GM20000 (cell line): ENCODE measurements at regions not wholly inside any gene's neighbourhood (a gene's known extent, or its start where the extent isn't known, plus 50 kb on each side); places are given as distances from the start of the nearest gene placed in this dataset.

ENCODE experiments used
- DNase-seq: peaks from one replicate; pipeline ENCODE4 v3.0.0; 2012; ENCODE audit warnings: low spot score
- TF ChIP-seq, protein P1 (sequence below): IDR thresholded peaks from 2 replicates; pipeline ENCODE4 v1.5.1; 2012; ENCODE audit warnings: mild to moderate bottlenecking, control low read depth; ENCODE audit errors: extremely low read depth, missing control alignments

DNA sequence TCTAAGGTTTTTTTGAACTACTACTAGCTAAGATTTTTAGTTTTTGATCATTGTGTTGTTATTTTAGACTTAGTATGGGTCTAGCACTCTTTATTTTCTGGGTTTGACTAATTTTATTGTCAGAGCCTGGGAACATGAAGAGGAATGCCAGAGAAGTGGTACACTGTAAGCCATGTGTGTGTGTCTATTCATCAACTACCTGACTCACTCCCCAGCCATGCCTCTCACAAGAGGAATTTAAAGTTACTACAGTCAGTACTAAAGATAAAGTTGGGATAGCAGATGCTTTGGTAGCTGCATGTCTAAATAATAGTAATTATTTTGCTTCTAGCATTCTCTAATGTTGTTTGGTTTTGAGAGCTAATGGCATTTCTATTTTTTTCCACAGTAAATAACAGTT lies 264.8 kb downstream of the CSNK1G3 start:
- no peak for DNase-seq

DNA sequence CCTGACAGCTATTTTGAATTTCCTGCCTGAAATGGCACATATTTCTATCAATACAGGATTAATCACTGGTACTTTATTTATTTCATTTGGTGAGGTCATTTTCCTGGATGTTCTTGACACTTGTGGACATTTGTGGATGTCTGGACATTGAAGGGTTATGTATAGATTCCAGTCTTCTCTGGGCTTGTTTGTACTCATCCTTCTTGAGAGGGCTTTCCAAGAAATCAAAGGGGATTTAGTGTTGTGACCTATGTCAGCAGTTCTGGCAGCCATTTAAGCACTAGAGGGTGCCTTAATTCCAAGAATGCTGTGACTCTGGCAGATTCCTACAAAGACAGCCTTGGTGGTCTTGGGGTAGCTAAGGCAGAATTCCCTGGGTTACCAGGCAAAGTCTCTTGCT lies 259.7 kb downstream of the CSNK1G3 start:
- TF ChIP-seq, protein P1, sequence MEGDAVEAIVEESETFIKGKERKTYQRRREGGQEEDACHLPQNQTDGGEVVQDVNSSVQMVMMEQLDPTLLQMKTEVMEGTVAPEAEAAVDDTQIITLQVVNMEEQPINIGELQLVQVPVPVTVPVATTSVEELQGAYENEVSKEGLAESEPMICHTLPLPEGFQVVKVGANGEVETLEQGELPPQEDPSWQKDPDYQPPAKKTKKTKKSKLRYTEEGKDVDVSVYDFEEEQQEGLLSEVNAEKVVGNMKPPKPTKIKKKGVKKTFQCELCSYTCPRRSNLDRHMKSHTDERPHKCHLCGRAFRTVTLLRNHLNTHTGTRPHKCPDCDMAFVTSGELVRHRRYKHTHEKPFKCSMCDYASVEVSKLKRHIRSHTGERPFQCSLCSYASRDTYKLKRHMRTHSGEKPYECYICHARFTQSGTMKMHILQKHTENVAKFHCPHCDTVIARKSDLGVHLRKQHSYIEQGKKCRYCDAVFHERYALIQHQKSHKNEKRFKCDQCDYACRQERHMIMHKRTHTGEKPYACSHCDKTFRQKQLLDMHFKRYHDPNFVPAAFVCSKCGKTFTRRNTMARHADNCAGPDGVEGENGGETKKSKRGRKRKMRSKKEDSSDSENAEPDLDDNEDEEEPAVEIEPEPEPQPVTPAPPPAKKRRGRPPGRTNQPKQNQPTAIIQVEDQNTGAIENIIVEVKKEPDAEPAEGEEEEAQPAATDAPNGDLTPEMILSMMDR = no peak
- DNase-seq = no peak

More for the DNA sequence above, 264.8 kb downstream of the CSNK1G3 start:
- TF ChIP-seq, protein P1 = no peak

DNA sequence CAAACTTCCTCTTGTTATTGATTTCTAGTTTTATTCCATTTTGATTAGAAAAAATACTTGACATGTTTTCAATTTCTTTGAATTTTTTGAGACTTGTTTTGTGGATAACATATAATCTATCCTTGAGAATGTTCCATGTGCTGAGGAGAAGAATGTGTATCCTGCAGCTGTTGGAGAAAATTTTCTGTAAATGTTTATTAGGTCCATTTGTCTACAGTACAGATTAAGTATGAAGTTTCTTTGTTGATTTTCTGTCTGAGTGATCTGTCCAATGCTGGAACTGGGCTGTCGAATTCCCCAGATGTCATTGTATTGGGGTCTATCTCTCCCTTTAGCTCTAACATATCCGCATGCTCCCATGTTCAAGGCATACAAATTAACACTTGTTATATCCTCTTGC lies 251.2 kb downstream of the CSNK1G3 start:
- DNase-seq = no peak
- TF ChIP-seq, protein P1 = no peak

DNA sequence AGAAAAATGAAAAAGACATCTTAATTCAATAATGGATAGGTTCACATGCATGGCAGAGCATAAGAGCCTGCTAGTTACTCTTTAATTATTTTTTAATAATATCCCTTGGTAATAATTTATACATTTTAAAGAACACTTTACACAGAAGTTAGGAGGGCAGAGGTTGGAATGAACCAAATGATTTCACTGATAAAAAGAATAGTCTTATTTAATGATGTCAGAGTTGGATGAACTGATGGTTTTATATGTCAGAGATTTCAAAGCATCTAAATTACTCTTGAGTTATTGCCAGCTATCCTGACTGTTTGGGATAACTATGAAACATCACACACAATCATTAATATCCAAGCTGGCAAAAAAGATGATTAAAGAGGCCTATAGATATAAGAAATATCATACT lies 244.8 kb downstream of the CSNK1G3 start:
- no peak for DNase-seq
- TF ChIP-seq, protein P1 = no peak

DNA sequence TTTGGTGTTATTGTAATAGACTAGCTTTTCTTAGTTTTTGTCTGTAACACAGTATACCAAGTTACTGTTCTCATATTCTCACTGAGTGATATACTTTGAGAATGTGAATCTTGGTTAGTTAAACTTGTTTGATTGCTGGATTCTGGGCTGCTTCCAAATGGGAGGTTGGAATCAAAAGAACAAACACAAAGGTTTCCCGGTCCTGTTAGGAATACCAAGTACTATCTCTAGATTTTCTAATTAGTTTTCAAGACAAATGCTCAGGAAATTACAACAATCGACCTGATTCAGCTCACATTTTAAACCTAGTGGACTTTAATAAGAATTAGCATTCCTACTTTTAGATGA lies 244.3 kb downstream of the CSNK1G3 start:
- DNase-seq = no peak
- TF ChIP-seq, protein P1 = no peak

DNA sequence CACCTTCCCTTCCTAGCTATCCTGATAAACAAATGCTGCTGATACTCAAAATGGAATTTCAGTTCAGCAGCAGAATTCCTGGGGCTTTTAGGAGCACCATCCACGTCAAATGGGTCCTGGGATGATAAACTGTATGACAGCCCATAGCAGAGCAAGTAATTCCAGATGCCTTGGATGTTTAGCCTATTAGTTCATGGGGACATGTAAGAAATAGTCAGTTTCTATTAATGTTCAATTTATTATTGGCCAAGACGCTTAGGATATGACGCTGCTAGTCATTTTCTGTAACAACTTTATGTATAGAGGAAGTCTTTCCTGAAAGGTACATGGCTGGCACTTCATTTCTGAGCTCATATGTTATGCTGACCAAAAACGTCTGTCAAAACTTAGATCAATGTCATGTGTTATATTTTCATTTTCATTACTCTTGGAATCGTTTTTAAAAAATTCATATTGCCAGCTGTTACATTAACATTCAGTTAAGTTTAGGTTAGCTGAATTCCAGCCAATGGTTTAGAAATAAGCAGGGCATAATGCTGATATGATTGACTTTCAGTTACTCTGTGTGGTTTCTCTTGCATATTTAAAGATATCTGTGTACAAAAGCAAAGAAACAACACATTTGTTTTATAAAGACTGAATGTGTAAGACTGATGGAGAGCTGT lies 243.8 kb downstream of the CSNK1G3 start:
- TF ChIP-seq, protein P1 = no peak
- DNase-seq = no peak

DNA sequence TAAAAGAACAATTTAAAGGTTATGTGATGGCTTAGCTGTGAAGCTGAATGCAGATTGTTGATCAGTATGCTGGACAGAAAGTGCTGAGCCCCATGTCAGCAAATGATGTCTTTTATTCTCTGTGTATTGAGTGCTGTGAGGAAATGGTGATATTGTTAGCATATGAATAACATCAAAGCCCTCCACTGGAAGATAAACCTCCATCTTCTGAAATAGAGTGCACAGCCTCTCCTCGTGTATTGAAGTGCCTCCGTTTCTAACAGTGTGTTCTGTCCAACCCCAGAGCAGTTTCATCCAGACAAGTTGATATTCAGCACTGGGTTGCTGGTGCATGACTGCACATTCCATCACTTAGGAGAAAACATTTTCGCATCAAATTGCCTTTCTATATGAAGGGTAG lies 242.9 kb downstream of the CSNK1G3 start:
- TF ChIP-seq, protein P1 = no peak
- DNase-seq = no peak
